Tibial nerve (tissue), 3 donors: ENCODE measurements at regions not wholly inside any gene's neighbourhood (a gene's known extent, or its start where the extent isn't known, plus 50 kb on each side); places are given as distances from the start of the nearest gene placed in this dataset.

Experiments used
- POLR2A ChIP-seq, 2 donors: fragments of 450-650 bp; IDR thresholded peaks; one replicate each; pipeline ENCODE4 v1.6.1; 2017; ENCODE audit warnings: antibody characterized with exemption in 2 of 2, mild to moderate bottlenecking in 2 of 2, moderate library complexity in 2 of 2
- TF ChIP-seq, protein P1 (sequence below), 5 experiments: fragments of 200-600 bp in 3 of 5; fragments of 450-650 bp in 2 of 5; sonication (generic) in 3 of 5; IDR thresholded peaks; one replicate each; pipeline ENCODE4 v1.5.1; 2016 to 2019; ENCODE audit warnings: antibody characterized with exemption in 5 of 5, mild to moderate bottlenecking in 3 of 5, moderate library complexity in 2 of 5

DNA sequence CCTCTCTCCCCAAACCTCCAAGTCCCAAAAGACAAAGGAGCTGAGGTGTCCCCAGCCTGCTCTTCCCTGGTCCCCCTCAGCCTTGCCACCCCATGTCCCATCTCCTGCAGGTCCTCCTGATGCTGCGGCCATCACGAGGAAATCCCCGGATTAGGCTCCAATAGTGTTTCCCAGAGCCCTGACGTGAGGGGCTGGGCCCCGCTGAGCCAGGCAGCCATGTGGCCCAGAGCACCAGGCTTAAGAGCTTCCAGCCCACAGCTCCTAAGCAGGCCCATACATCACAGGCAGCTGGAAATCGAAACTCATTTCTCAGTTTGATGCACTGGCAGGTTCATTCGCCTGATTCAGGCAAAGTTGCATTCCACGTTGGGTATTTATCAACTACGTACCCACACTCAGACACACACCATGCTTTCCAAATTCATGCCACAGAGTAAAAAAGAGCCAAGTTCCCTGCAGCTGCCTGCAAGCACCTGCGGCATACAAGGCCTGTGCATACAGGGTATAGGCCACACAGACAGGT is 114.2 kb downstream of the CHST1 start:
- no peak for TF ChIP-seq POLR2A (IDR thresholded peaks at IDR 0.05)
- TF ChIP-seq, protein P1, sequence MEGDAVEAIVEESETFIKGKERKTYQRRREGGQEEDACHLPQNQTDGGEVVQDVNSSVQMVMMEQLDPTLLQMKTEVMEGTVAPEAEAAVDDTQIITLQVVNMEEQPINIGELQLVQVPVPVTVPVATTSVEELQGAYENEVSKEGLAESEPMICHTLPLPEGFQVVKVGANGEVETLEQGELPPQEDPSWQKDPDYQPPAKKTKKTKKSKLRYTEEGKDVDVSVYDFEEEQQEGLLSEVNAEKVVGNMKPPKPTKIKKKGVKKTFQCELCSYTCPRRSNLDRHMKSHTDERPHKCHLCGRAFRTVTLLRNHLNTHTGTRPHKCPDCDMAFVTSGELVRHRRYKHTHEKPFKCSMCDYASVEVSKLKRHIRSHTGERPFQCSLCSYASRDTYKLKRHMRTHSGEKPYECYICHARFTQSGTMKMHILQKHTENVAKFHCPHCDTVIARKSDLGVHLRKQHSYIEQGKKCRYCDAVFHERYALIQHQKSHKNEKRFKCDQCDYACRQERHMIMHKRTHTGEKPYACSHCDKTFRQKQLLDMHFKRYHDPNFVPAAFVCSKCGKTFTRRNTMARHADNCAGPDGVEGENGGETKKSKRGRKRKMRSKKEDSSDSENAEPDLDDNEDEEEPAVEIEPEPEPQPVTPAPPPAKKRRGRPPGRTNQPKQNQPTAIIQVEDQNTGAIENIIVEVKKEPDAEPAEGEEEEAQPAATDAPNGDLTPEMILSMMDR (IDR thresholded peaks at IDR 0.05), result no peak
